Prostate gland (tissue), 2 donors: ENCODE measurements at regions not wholly inside any gene's neighbourhood (a gene's known extent, or its start where the extent isn't known, plus 50 kb on each side); places are given as distances from the start of the nearest gene placed in this dataset.

Experiments
- CTCF ChIP-seq, 4 experiments: fragments of 200-600 bp in 2 of 4; fragments of 450-650 bp in 2 of 4; sonication (generic) in 2 of 4; IDR thresholded peaks; 1 replicate in 3 of 4; 2 replicates in 1 of 4; pipeline ENCODE4 v1.5.1; 2016 to 2019; ENCODE audit warnings: antibody characterized with exemption in 4 of 4, mild to moderate bottlenecking in 2 of 4, moderate library complexity in 2 of 4
- POLR2AphosphoS5 ChIP-seq: sonication (generic); formaldehyde crosslinking; IDR thresholded peaks from one replicate; pipeline ENCODE4 v1.6.1; 2017; ENCODE audit warnings: antibody characterized with exemption

- no peak for TF ChIP-seq CTCF (IDR thresholded peaks at IDR 0.05)
- no peak for TF ChIP-seq POLR2AphosphoS5
Observed at GRCh38 chr1:29624320-29625083, 388.2 kb downstream of the PTPRU start.
